Fibroblast of the aortic adventitia (primary cell): ENCODE measurements at regions not wholly inside any gene's neighbourhood (a gene's known extent, or its start where the extent isn't known, plus 50 kb on each side); places are given as distances from the start of the nearest gene placed in this dataset.
A peak's percentile ranks its signal among the peaks of the same experiment; 100 is the strongest.

Experiments used
- DNase-seq: peaks from one replicate; pipeline ENCODE4 v3.0.0-alpha.2; 2010; ENCODE audit warnings: low read depth
- H3K4me3 ChIP-seq: 2 replicates; pipeline ENCODE4 v1.5.1; 2011; ENCODE audit warnings: low read depth, mild to moderate bottlenecking, control low read depth, low read length, moderate library complexity
- TF ChIP-seq, protein P1 (sequence below): IDR thresholded peaks from 2 replicates; pipeline ENCODE4 v1.5.1; 2011; ENCODE audit warnings: mild to moderate bottlenecking, low read length, control low read depth, inconsistent platforms; ENCODE audit not compliant: insufficient read depth

DNA sequence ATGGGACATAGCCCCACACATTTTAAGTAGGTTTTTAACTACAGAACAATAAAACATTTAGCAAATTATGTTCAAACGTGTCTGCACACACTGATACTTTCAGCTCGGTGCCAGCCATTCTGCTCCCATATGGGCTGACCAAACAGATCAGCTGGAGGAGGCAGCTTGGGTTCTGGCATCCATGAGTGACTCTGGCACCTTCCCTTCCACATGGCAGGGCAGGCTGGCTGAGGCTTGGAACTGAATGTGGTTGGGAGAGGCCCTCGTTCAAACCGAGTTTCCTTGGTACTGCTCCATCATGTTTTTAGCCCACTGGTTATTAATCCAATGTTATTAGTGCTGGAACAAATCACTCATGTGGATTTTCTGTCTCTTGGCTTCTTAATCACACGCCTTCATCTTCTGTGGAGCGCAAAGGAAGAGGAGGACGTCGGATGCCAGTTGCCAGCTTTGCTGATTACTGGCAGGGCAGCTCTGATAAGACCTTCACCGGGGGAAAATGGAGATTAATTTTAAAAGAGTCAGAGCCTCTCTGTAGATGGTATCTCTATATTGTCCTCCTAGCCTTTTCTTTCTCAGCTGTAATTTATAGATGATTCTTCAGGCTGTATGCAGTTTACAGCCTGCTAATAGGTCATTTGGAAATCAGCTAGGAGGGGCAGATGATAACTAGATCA, 93.1 kb upstream of the TIAM2 start:
- no peak for DNase-seq
- TF ChIP-seq, protein P1, sequence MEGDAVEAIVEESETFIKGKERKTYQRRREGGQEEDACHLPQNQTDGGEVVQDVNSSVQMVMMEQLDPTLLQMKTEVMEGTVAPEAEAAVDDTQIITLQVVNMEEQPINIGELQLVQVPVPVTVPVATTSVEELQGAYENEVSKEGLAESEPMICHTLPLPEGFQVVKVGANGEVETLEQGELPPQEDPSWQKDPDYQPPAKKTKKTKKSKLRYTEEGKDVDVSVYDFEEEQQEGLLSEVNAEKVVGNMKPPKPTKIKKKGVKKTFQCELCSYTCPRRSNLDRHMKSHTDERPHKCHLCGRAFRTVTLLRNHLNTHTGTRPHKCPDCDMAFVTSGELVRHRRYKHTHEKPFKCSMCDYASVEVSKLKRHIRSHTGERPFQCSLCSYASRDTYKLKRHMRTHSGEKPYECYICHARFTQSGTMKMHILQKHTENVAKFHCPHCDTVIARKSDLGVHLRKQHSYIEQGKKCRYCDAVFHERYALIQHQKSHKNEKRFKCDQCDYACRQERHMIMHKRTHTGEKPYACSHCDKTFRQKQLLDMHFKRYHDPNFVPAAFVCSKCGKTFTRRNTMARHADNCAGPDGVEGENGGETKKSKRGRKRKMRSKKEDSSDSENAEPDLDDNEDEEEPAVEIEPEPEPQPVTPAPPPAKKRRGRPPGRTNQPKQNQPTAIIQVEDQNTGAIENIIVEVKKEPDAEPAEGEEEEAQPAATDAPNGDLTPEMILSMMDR, result no peak
- H3K4me3 ChIP-seq, result no peak overlapping the region

GRCh38 chr6:154907291-154907690, 87.8 kb upstream of the TIAM2 start:
- TF ChIP-seq, protein P1, result no peak
- DNase-seq, result peak; percentile 61
- H3K4me3 ChIP-seq, result no peak overlapping the region

DNA sequence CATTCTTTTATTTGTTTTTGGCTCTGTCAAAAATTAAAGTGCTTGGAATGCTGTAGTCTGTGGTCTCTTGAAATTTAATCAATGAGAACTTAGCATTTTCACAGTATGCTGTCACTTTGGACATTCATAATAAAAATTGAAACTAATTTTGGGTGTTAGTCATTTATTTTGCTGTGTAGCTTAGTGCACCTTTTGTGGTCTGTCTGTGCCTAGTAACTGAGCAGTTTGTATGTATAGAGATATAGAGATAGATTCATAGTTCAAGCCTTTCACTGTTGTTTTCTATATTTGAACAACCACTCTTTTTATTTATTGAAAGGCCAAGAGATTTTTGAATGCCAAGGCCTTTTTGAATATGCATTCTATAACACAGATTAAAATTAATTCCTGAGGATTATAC, 86.4 kb upstream of the TIAM2 start:
- no peak for DNase-seq
- H3K4me3 ChIP-seq, result no peak overlapping the region
- TF ChIP-seq, protein P1, result no peak

- DNase-seq, result no peak
- no peak overlapping the region for H3K4me3 ChIP-seq
- TF ChIP-seq, protein P1, result no peak
Observed at GRCh38 chr6:154909311-154909710, 85.8 kb upstream of the TIAM2 start.

DNA sequence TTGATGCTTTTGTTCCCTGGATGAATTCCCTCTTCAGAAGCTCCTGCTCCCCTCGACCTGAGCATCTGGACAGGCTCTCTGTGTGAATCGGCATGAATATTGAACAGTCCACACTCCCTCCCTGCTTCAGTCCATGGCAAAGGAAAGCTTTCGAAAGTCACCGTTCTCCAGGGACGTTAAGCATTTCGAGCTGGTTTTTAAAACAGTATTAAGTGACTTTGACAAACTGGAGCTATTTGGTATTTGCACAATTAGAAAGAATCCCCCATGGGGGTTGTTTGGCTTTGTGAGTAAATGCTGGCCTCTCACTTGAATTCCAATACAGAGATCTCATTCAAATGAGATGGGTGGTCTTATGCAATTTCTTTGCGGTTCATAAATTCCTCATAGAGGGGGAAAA, 85.3 kb upstream of the TIAM2 start:
- no peak overlapping the region for H3K4me3 ChIP-seq
- TF ChIP-seq, protein P1, result no peak
- peak; percentile 74 for DNase-seq

DNA sequence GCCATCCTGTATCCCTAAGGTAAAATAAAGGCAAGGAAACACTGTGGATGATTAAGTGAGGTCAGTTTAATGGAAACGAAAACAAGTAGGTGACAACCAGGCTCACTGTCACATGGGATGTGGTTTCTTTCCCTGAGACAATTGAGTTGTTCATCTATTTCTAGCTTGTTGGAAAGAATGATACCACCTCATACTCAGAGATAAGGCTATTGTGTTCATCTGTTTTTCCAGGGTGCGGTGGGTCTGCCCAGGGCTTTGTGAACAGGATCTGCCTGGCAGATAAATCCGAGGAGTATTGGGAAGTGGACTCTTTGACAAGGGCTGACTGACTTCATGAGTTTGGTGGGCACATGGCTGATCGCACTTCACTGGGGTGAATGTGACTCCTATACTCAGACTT, 80.8 kb upstream of the TIAM2 start:
- H3K4me3 ChIP-seq, result no peak overlapping the region
- DNase-seq, result peak; percentile 27
- TF ChIP-seq, protein P1, result no peak

DNA sequence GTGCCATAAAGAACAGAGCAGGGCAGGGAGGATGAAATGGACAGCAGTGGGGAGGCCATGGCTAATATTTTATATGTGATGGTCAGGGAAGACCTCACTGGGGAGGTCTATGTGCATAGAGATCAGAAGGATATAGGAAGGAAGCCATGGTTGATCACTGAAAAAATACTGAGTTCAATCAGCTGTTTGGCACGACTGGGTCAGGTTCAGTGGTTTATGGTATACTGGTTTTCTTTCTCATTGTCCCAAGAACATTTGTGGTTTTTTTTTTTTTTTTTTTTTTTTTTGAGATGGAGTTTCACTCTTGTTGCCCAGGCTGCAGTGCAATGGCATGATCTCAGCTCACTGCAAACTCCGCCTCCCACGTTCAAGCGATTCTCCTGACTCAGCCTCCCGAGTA, 78.3 kb upstream of the TIAM2 start:
- H3K4me3 ChIP-seq, result no peak overlapping the region
- no peak for DNase-seq
- TF ChIP-seq, protein P1, result no peak
